IMR-90 (cell line): ENCODE measurements at regions not wholly inside any gene's neighbourhood (a gene's known extent, or its start where the extent isn't known, plus 50 kb on each side); places are given as distances from the start of the nearest gene placed in this dataset.

Experiments
- ATAC-seq: fragments of 200-7000 bp; cut with Tn5 transposase; 2 replicates; pipeline ENCODE4 v1.9.1; 2020; ENCODE audit warnings: low read depth, mild to moderate bottlenecking, moderate library complexity
- BruUV-seq: library from RNA; stranded (reverse); fragments of 400-500 nt; replicated peaks from 2 replicates; lab custom pipeline; 2021; lab: Mats Ljungman, UMichigan
- CTCF ChIA-PET: fragments of 300-600 bp; formaldehyde crosslinking; extraction: SDS; loops from one replicate; lab custom pipeline; 2021; ENCODE audit warnings: antibody characterized with exemption; lab: Yijun Ruan, JAX
- POLR2A ChIA-PET: fragments of 300-600 bp; sonication (Branson Sonifier 250); formaldehyde crosslinking; loops from one replicate; lab custom pipeline; 2022; ENCODE audit warnings: antibody characterized with exemption; ENCODE audit not compliant: unreplicated experiment; lab: Charles Lee
- DNase-seq: peaks from one replicate; pipeline ENCODE4 v3.0.0; 2013
- H2AFZ ChIP-seq: replicated peaks from 2 replicates; pipeline ENCODE3; 2013; ENCODE audit warnings: low read length, mild to moderate bottlenecking; ENCODE audit not compliant: poor library complexity
- H2AK5ac ChIP-seq: 2 replicates; pipeline ENCODE4 v1.6.1; 2013; ENCODE audit warnings: low read depth, low read length, inconsistent platforms
- H2AK9ac ChIP-seq: replicated peaks from 2 replicates; pipeline ENCODE3; 2013; ENCODE audit warnings: mild to moderate bottlenecking, low read depth, low read length, moderate library complexity; ENCODE audit not compliant: poor library complexity
- H2BK120ac ChIP-seq: 2 replicates; pipeline ENCODE4 v1.6.1; 2013; ENCODE audit warnings: low read depth, low read length, inconsistent platforms
- H2BK15ac ChIP-seq: 3 replicates; pipeline ENCODE4 v1.6.1; 2013; ENCODE audit warnings: low read depth, low read length, inconsistent platforms
- H2BK20ac ChIP-seq: 2 replicates; pipeline ENCODE4 v1.6.1; 2013; ENCODE audit warnings: low read depth, mild to moderate bottlenecking, inconsistent platforms, low read length, moderate library complexity
- H2BK5ac ChIP-seq: 2 replicates; pipeline ENCODE4 v1.6.1; 2013; ENCODE audit warnings: mild to moderate bottlenecking, low read depth, low read length, inconsistent platforms; ENCODE audit not compliant: poor library complexity, severe bottlenecking
- H3K14ac ChIP-seq: replicated peaks from 2 replicates; pipeline ENCODE4 v1.6.1; 2013; ENCODE audit warnings: low read depth, low read length, inconsistent platforms
- H3K18ac ChIP-seq: 2 replicates; pipeline ENCODE4 v1.6.1; 2013; ENCODE audit warnings: low read depth, low read length, control low read depth
- H3K23ac ChIP-seq: 2 replicates; pipeline ENCODE4 v1.6.1; 2013; ENCODE audit warnings: low read depth, low read length, inconsistent platforms
- H3K27ac ChIP-seq: 2 replicates; pipeline ENCODE4 v1.5.1; 2013; ENCODE audit warnings: mild to moderate bottlenecking, control low read depth, low read length; ENCODE audit not compliant: insufficient read depth
- H3K27me3 ChIP-seq: 2 replicates; pipeline ENCODE4 v1.6.1; 2013; ENCODE audit warnings: low read length; ENCODE audit not compliant: control insufficient read depth, insufficient read depth
- H3K36me3 ChIP-seq: 2 replicates; pipeline ENCODE4 v1.6.1; 2013; ENCODE audit warnings: low read length, mixed read lengths; ENCODE audit not compliant: control insufficient read depth, insufficient read depth
- H3K4ac ChIP-seq: 2 replicates; pipeline ENCODE4 v1.6.1; 2013; ENCODE audit warnings: low read depth, low read length, inconsistent platforms
- H3K4me1 ChIP-seq: 2 replicates; pipeline ENCODE4 v1.6.1; 2013; ENCODE audit warnings: low read length, mixed read lengths; ENCODE audit not compliant: control insufficient read depth, insufficient read depth
- H3K4me2 ChIP-seq: 2 replicates; pipeline ENCODE4 v1.6.1; 2013; ENCODE audit warnings: low read depth, mild to moderate bottlenecking, control low read depth, low read length, moderate library complexity
- H3K4me3 ChIP-seq: 2 replicates; pipeline ENCODE4 v1.5.1; 2013; ENCODE audit warnings: low read depth, mild to moderate bottlenecking, control low read depth, low read length, moderate library complexity; ENCODE audit not compliant: insufficient read depth
- H3K56ac ChIP-seq: 2 replicates; pipeline ENCODE4 v1.6.1; 2013; ENCODE audit warnings: low read length, inconsistent platforms; ENCODE audit not compliant: insufficient read depth; ENCODE audit errors: extremely low read depth
- H3K79me1 ChIP-seq, 2 experiments: 2 replicates each; pipeline ENCODE4 v1.6.1; 2013; ENCODE audit warnings: low read length in 2 of 2, inconsistent platforms in 1 of 2, low read depth in 1 of 2
- H3K9ac ChIP-seq: 2 replicates; pipeline ENCODE4 v1.6.1; 2013; ENCODE audit warnings: low read depth, low read length, control low read depth
- H3K9me1 ChIP-seq: 2 replicates; pipeline ENCODE4 v1.6.1; 2013; ENCODE audit warnings: low read length, inconsistent platforms; ENCODE audit not compliant: insufficient read depth
- H3K9me3 ChIP-seq: 2 replicates; pipeline ENCODE4 v1.6.1; 2013; ENCODE audit warnings: low read length; ENCODE audit not compliant: control insufficient read depth, insufficient read depth
- H4K20me1 ChIP-seq: 2 replicates; pipeline ENCODE4 v1.6.1; 2013; ENCODE audit warnings: low read length, inconsistent platforms; ENCODE audit not compliant: insufficient read depth
- H4K5ac ChIP-seq: 2 replicates; pipeline ENCODE4 v1.6.1; 2013; ENCODE audit warnings: mild to moderate bottlenecking, low read depth, low read length, control low read depth
- H4K8ac ChIP-seq, 2 experiments: 2 replicates each; pipeline ENCODE4 v1.6.1; 2013; ENCODE audit warnings: low read depth in 2 of 2, low read length in 2 of 2, control low read depth in 1 of 2, inconsistent platforms in 1 of 2
- H4K91ac ChIP-seq: 2 replicates; pipeline ENCODE4 v1.6.1; 2013; ENCODE audit warnings: low read depth, low read length, inconsistent platforms; ENCODE audit not compliant: insufficient read depth
- BHLHE40 ChIP-seq: fragments of 150-350 bp; IDR thresholded peaks from 2 replicates; pipeline ENCODE4 v1.6.1; 2016; ENCODE audit warnings: mild to moderate bottlenecking, low read depth, low read length
- CEBPB ChIP-seq: IDR thresholded peaks from 2 replicates; pipeline ENCODE4 v1.6.1; 2012; ENCODE audit warnings: low read depth, low read length, improper control_type of control experiment
- CTCF ChIP-seq: conservative IDR thresholded peaks from 2 replicates; pipeline ENCODE4 v1.5.1; 2012; ENCODE audit warnings: mild to moderate bottlenecking, low read depth, low read length, improper control_type of control experiment
- ELK1 ChIP-seq: fragments of 150-350 bp; IDR thresholded peaks from 2 replicates; pipeline ENCODE4 v1.6.1; 2016; ENCODE audit warnings: low read depth, mild to moderate bottlenecking, low read length, moderate library complexity, borderline replicate concordance
- FOS ChIP-seq: fragments of 150-350 bp; IDR thresholded peaks from 2 replicates; pipeline ENCODE4 v1.6.1; 2016; ENCODE audit warnings: low read depth, low read length
- MAZ ChIP-seq: IDR thresholded peaks from 2 replicates; pipeline ENCODE4 v1.6.1; 2012; ENCODE audit warnings: low read depth, mild to moderate bottlenecking, low read length, improper control_type of control experiment, moderate library complexity, borderline replicate concordance
- POLR2A ChIP-seq: IDR thresholded peaks from 2 replicates; pipeline ENCODE4 v1.6.1; 2012; ENCODE audit warnings: mild to moderate bottlenecking, low read depth, low read length
- RAD21 ChIP-seq: IDR thresholded peaks from 2 replicates; pipeline ENCODE4 v1.6.1; 2012; ENCODE audit warnings: low read length, improper control_type of control experiment
- RCOR1 ChIP-seq: IDR thresholded peaks from 2 replicates; pipeline ENCODE4 v1.6.1; 2012; ENCODE audit warnings: mild to moderate bottlenecking, low read length, improper control_type of control experiment; ENCODE audit not compliant: insufficient replicate concordance
- SMC3 ChIP-seq: fragments of 150-350 bp; IDR thresholded peaks from 2 replicates; pipeline ENCODE4 v1.6.1; 2016; ENCODE audit warnings: low read depth, mild to moderate bottlenecking, antibody characterized with exemption, low read length, moderate library complexity
- USF2 ChIP-seq: fragments of 150-350 bp; IDR thresholded peaks from 2 replicates; pipeline ENCODE4 v1.6.1; 2017; ENCODE audit warnings: mild to moderate bottlenecking, antibody characterized with exemption, low read length, low read depth
- WGBS, 2 experiments: methylation state at CpG; one replicate each; pipeline versions ENCODE4 v1.1.5 to v1.1.7; 2013; ENCODE audit warnings: missing lambda C conversion rate in 2 of 2; ENCODE audit not compliant: insufficient read length in 1 of 2; ENCODE audit errors: extremely low coverage in 2 of 2; 5-methylcytosine and 5-hydroxymethylcytosine counted together
- dilution Hi-C: fragments of 300-500 bp; cut with HindIII; formaldehyde crosslinking; loops from one replicate; pipeline ENCODE4 v1.14.3; 2018; ENCODE audit warnings: low sequenced_read_pairs; ENCODE audit not compliant: unreplicated experiment
- in situ Hi-C: fragments of 300-500 bp; cut with MboI; formaldehyde crosslinking; loops from 3 replicates; pipeline ENCODE4 v1.14.3; 2019; ENCODE audit warnings: low sequenced_read_pairs, inconsistent platforms, mixed read lengths
- intact Hi-C: fragments of 100-400 bp; cut with micrococcal nuclease; formaldehyde crosslinking; loops from 2 replicates; pipeline ENCODE4 v1.10.0; 2022

GRCh38 chr19:31001991-31002390 is 347.2 kb downstream of the TSHZ3 start:
- H4K8ac ChIP-seq = no peak overlapping the region
- no peak overlapping the region for H2AFZ ChIP-seq
- H3K23ac ChIP-seq = no peak overlapping the region
- H2AK5ac ChIP-seq = no peak overlapping the region
- H3K79me1 ChIP-seq = no peaks in the 10 kb centered on the region
- no peaks in the 10 kb centered on the region for H3K9me3 ChIP-seq
- POLR2A ChIA-PET = no interaction called here
- no peak overlapping the region for H4K91ac ChIP-seq
- 63% methylated on average over 2 of the region's 11 CpGs; no CpG with 5 or more reads in 1 of the 2 experiments for WGBS, 2 experiments
- H3K4ac ChIP-seq = no peak overlapping the region
- no peak overlapping the region for H2AK9ac ChIP-seq
- TF ChIP-seq POLR2A (no peak), SMC3 (no peak), CTCF (no peak), RAD21 (no peak), MAZ (no peak), RCOR1 (no peak), FOS (no peak), BHLHE40 (no peak), USF2 (no peak), ELK1 (no peak), CEBPB (no peak)
- no peaks in the 10 kb centered on the region for H4K20me1 ChIP-seq
- H3K27ac ChIP-seq = no peak overlapping the region
- no peaks in the 10 kb centered on the region; the same call in 1 of the 2 replicates for H3K27me3 ChIP-seq
- no peaks in the 10 kb centered on the region for H3K9me1 ChIP-seq
- H3K14ac ChIP-seq = no peak overlapping the region
- H3K9ac ChIP-seq = no peak overlapping the region
- in situ Hi-C loops (no loop called here), intact Hi-C loops (no loop called here), dilution Hi-C loops (no loop called here)
- CTCF ChIA-PET = no interaction called here
- H2BK15ac ChIP-seq = no peak overlapping the region
- H3K4me3 ChIP-seq = no peak overlapping the region
- no peak overlapping the region for H4K5ac ChIP-seq
- no peaks in the 10 kb centered on the region for H3K36me3 ChIP-seq
- H3K18ac ChIP-seq = no peak overlapping the region
- no peaks in the 10 kb centered on the region for H3K4me1 ChIP-seq
- DNase-seq (no peak), ATAC-seq (no peak)
- no peak overlapping the region for H3K56ac ChIP-seq
- no peak overlapping the region for H2BK120ac ChIP-seq
- BruUV-seq = no TSS peak
- H2BK5ac ChIP-seq = no peak overlapping the region
- H2BK20ac ChIP-seq = no peak overlapping the region
- no peak overlapping the region for H3K4me2 ChIP-seq
